GM21528 (cell line): ENCODE measurements at regions not wholly inside any gene's neighbourhood (a gene's known extent, or its start where the extent isn't known, plus 50 kb on each side); places are given as distances from the start of the nearest gene placed in this dataset.

Experiments
- ATAC-seq: cut with Tn5 transposase; IDR thresholded peaks from one replicate; pipeline ENCODE4 v1.9.1; 2021; ENCODE audit warnings: mild to moderate bottlenecking, moderate library complexity; ENCODE audit not compliant: unreplicated experiment, low FRiP score

- ATAC-seq, result no peak
Observed at GRCh38 chr11:42021911-42022310, 562.5 kb upstream of the LRRC4C start.

GRCh38 chr11:42023267-42023666, 563.8 kb upstream of the LRRC4C start:
- ATAC-seq, result no peak

- no peak for ATAC-seq
Observed at GRCh38 chr11:42025121-42025803, 565.8 kb upstream of the LRRC4C start.

- no peak for ATAC-seq
Observed at GRCh38 chr11:42034826-42035225, 575.4 kb upstream of the LRRC4C start.

- no peak for ATAC-seq
Observed at GRCh38 chr11:42036201-42036600, 576.7 kb upstream of the LRRC4C start.

DNA sequence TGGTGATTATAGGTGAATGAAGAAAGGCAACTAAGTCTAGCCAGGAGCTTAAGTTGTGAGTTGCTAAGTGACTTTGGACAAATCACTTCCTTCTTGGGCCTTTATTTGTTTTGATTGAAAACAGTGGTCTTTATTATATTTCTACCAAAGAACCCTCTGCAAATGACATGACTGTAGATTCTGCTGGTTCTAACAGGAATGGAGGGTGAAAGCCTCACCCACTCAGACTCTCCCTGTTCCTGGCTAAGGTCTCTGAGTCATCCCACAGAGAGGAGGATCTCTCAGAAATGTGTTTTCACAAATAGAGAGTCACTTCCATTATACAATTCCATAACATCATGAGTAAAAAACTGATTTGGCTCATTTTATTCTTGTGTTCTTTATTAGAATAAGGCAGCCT, 583.9 kb upstream of the LRRC4C start:
- ATAC-seq, result no peak

- ATAC-seq, result no peak
Observed at GRCh38 chr11:42047637-42048555, 588.4 kb upstream of the LRRC4C start.

GRCh38 chr11:42049186-42049585, 589.7 kb upstream of the LRRC4C start:
- ATAC-seq, result no peak

- no peak for ATAC-seq
Observed at GRCh38 chr11:42049650-42050049, 590.2 kb upstream of the LRRC4C start.

- ATAC-seq, result no peak
Observed at GRCh38 chr11:42054351-42054900, 595.0 kb upstream of the LRRC4C start.

DNA sequence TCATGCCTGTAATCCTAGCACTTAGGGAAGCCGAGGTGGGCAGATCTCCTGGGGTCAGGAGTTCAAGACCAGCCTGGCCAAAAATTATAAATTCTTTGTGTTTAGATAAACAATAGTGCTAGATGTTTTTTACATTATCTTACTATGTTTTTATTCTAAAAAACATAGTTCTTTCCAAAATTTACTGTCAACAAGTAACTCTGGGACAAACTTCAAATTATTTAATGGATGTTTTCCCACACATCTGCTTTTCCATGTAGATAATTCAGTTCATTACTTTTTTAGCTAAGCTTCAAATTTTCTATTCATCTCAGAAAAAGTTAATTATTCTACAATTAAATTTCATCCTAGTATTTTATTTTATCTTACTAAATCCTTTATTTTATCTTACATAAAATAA, 596.2 kb upstream of the LRRC4C start:
- ATAC-seq, result no peak

GRCh38 chr11:42058794-42059193, 599.3 kb upstream of the LRRC4C start:
- no peak for ATAC-seq

- ATAC-seq, result no peak
Observed at GRCh38 chr11:42065199-42065598, 605.7 kb upstream of the LRRC4C start.

GRCh38 chr11:42066113-42066512, 606.7 kb upstream of the LRRC4C start:
- no peak for ATAC-seq

DNA sequence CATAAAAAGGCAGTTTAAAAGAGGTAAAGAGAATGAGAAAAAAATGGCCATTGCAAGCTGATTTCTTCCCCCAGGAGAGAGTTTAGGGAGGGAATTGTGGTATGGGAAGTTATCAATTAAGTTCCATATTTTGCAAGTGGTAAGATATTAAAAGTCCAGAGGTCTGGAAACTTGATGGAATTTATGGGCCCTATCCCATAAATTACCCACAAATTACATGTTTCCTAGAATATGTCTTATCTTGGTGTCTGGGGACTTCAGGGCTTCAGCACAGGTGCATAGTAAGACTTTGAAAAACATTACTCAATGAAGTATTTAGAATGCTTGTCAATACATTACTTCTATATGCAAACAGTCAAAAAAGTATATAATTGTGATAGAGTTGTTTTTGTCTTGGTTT, 614.9 kb upstream of the LRRC4C start:
- ATAC-seq, result no peak

DNA sequence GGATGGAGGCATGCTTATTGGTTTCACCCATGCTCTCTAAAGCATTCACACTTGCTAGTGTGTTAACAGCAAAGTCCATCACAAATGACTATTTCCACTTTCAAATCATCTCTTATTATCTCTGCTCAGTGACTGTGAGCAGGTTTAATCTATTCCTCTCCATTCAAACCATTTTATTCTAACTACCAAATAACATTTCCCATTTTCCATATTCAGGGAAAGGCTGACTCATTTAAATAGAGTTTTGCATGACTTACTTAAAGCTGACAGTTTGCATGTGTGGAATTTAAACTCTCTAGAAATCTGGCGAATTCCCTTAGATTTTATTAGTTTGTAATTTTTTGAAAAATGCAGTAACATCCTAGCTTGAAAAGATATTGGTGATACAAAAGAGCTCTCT, 615.7 kb upstream of the LRRC4C start:
- no peak for ATAC-seq

- ATAC-seq, result no peak
Observed at GRCh38 chr11:42077794-42078193, 618.3 kb upstream of the LRRC4C start.

GRCh38 chr11:42085736-42086135, 626.3 kb upstream of the LRRC4C start:
- ATAC-seq, result no peak

DNA sequence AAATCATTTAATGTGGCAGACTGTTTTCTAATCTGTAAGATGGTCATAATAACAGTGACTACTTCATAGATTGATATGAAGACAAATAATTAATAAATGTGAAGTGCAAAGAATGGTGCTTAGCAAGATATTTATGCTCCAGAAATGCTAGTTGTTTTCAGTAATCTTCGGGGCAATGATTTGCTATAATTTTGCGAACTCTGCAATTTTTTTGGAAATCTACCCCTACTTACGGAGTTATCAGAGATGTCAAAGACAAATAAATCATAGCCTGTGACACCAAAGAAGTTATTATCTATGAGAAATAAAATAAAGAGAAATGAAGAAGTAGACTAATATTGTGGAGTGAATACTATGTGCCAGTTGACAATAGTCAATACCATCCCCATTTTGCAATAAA, 634.1 kb upstream of the LRRC4C start:
- no peak for ATAC-seq

DNA sequence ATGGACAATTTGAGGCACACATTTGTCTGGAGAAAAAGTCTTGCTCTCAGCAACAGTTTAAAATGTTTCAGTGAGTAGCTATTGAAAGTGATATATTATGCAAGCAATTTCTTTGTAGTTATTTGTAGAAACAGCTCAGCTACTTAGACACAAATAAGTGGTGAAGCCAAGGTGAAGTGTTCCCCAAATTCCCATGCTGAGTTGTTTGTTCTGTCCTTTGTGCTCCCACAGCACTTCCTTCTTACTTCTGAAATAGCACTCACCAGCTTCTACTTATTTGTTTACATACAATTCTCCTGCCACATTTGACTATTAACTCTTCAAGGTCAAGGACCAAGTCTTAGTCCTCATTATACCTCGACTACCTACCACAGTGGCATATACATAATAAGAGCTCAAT, 638.6 kb upstream of the LRRC4C start:
- no peak for ATAC-seq

- ATAC-seq, result no peak
Observed at GRCh38 chr11:42112866-42113265, 653.4 kb upstream of the LRRC4C start.

- no peak for ATAC-seq
Observed at GRCh38 chr11:42114927-42115326, 655.5 kb upstream of the LRRC4C start.
